Body of pancreas (tissue), 4 donors: ENCODE measurements at regions not wholly inside any gene's neighbourhood (a gene's known extent, or its start where the extent isn't known, plus 50 kb on each side); places are given as distances from the start of the nearest gene placed in this dataset.

Source experiments
- ATAC-seq: fragments of 150-250 bp; one replicate; pipeline ENCODE4 v1.9.1; 2016
- DNase-seq, 4 donors: peaks; one replicate each; pipeline ENCODE4 v3.0.0-alpha.2; 2019
- H3K27ac ChIP-seq, 4 donors: fragments of 200-600 bp; sonication (generic); 1 replicate in 3 of 4; 2 replicates in 1 of 4; pipeline versions ENCODE4 v1.5.1 to v1.6.1; 2016 to 2019; ENCODE audit warnings: mild to moderate bottlenecking in 1 of 4, mixed read lengths in 1 of 4, moderate library complexity in 1 of 4
- H3K27me3 ChIP-seq, 2 donors: fragments of 200-600 bp; sonication (generic); one replicate each; pipeline ENCODE4 v1.6.0; 2016; ENCODE audit warnings: mild to moderate bottlenecking in 1 of 2
- H3K36me3 ChIP-seq, 2 donors: fragments of 200-600 bp; sonication (generic); replicated peaks in 1 of 2; 2 replicates each; pipeline ENCODE4 v1.5.1; 2016; ENCODE audit warnings: low read depth in 2 of 2; ENCODE audit not compliant: insufficient read depth in 1 of 2
- H3K4me1 ChIP-seq: fragments of 200-600 bp; sonication (generic); one replicate; pipeline ENCODE4 v1.6.0; 2016
- H3K4me3 ChIP-seq, 2 donors: fragments of 200-600 bp; sonication (generic); 1 replicate in 1 of 2; 2 replicates in 1 of 2; pipeline ENCODE4 v1.5.1; 2016 to 2019
- H3K9me3 ChIP-seq, 3 donors: fragments of 200-600 bp; sonication (generic); 1 replicate in 2 of 3; 2 replicates in 1 of 3; pipeline ENCODE4 v1.5.1; 2016
- CTCF ChIP-seq, 7 experiments: fragments of 450-650 bp in 4 of 7; fragments of 200-600 bp in 3 of 7; sonication (generic) in 3 of 7; IDR thresholded peaks; one replicate each; pipeline ENCODE4 v1.5.1; 2016 to 2019; ENCODE audit warnings: antibody characterized with exemption in 7 of 7
- POLR2A ChIP-seq, 3 donors: fragments of 450-650 bp; IDR thresholded peaks; one replicate each; pipeline ENCODE4 v1.6.1; 2016; ENCODE audit warnings: antibody characterized with exemption in 3 of 3, mild to moderate bottlenecking in 2 of 3
- WGBS, 2 donors: methylation state at CpG; one replicate each; pipeline ENCODE4 v1.1.5; 2017; 5-methylcytosine and 5-hydroxymethylcytosine counted together
- intact Hi-C: fragments of 100-400 bp; cut with DNase I; formaldehyde crosslinking; loops from one replicate; pipeline ENCODE4 v1.15.1; 2023

GRCh38 chr2:111710613-111711012 is 173.4 kb downstream of the ANAPC1 start:
- H3K9me3 ChIP-seq, result no peaks in the 10 kb centered on the region
- no peaks in the 10 kb centered on the region for H3K36me3 ChIP-seq
- no peak for TF ChIP-seq CTCF (IDR thresholded peaks at IDR 0.05)
- no peak for TF ChIP-seq POLR2A (IDR thresholded peaks at IDR 0.05)
- intact Hi-C loops, result loop anchor here (10.0 kb wide), 1 partner anchor 606 kb away; no protein-coding TSS in a partner anchor
- H3K27me3 ChIP-seq, result no peaks in the 10 kb centered on the region
- DNase-seq (no peak), ATAC-seq (no peak)
- no peaks in the 10 kb centered on the region for H3K4me1 ChIP-seq
- WGBS, 2 donors, result 73 to 77% methylated on average over 4 of the region's 4 CpGs
- no peak overlapping the region for H3K27ac ChIP-seq
- H3K4me3 ChIP-seq, result no peak overlapping the region

GRCh38 chr2:111711270-111711669 is 172.7 kb downstream of the ANAPC1 start:
- ATAC-seq, result no peak
- Histone ChIP-seq H3K9me3 (no peaks in the 10 kb centered on the region), H3K27ac (no peak overlapping the region), H3K36me3 (no peaks in the 10 kb centered on the region), H3K27me3 (no peaks in the 10 kb centered on the region), H3K4me3 (no peak overlapping the region), H3K4me1 (no peaks in the 10 kb centered on the region)
- WGBS, 2 donors, result 67 to 70% methylated on average over 4 of the region's 4 CpGs
- intact Hi-C loops, result loop anchor here (10.0 kb wide), 1 partner anchor 606 kb away; no protein-coding TSS in a partner anchor
- TF ChIP-seq POLR2A (IDR thresholded peaks at IDR 0.05), result no peak
- TF ChIP-seq CTCF (IDR thresholded peaks at IDR 0.05), result no peak
- DNase-seq, result no peak

GRCh38 chr2:111712361-111712760 is 171.6 kb downstream of the ANAPC1 start:
- 84 to 86% methylated on average over 5 to 7 of the region's 7 CpGs for WGBS, 2 donors
- ATAC-seq (no peak), DNase-seq (no peak)
- no peak overlapping the region for H3K4me3 ChIP-seq
- no peak overlapping the region for H3K27ac ChIP-seq
- TF ChIP-seq POLR2A (IDR thresholded peaks at IDR 0.05) (no peak), CTCF (IDR thresholded peaks at IDR 0.05) (no peak)
- no peaks in the 10 kb centered on the region for H3K36me3 ChIP-seq
- H3K9me3 ChIP-seq, result no peaks in the 10 kb centered on the region
- no peaks in the 10 kb centered on the region for H3K4me1 ChIP-seq
- intact Hi-C loops, result loop anchor here (10.0 kb wide), 1 partner anchor 608 kb away; no protein-coding TSS in a partner anchor
- H3K27me3 ChIP-seq, result no peaks in the 10 kb centered on the region

- Histone ChIP-seq H3K27me3 (no peaks in the 10 kb centered on the region), H3K9me3 (no peaks in the 10 kb centered on the region), H3K36me3 (no peaks in the 10 kb centered on the region), H3K27ac (no peak overlapping the region), H3K4me1 (no peaks in the 10 kb centered on the region), H3K4me3 (no peak overlapping the region)
- ATAC-seq (no peak), DNase-seq (no peak)
- TF ChIP-seq POLR2A (IDR thresholded peaks at IDR 0.05) (no peak), CTCF (IDR thresholded peaks at IDR 0.05) (no peak)
- WGBS, 2 donors, result 90 to 91% methylated on average over 5 of the region's 5 CpGs
- intact Hi-C loops, result loop anchor here (10.0 kb wide), 1 partner anchor 608 kb away; no protein-coding TSS in a partner anchor
These were observed 171.0 kb downstream of the ANAPC1 start for GRCh38 chr2:111712940-111713515.
